GM23248 (cell line): ENCODE measurements at regions not wholly inside any gene's neighbourhood (a gene's known extent, or its start where the extent isn't known, plus 50 kb on each side); places are given as distances from the start of the nearest gene placed in this dataset.

Experiments used
- EZH2 ChIP-seq: fragments of 200-600 bp; sonication (generic); IDR thresholded peaks from 2 replicates; pipeline ENCODE4 v1.6.1; 2018; ENCODE audit warnings: antibody characterized with exemption, mild to moderate bottlenecking; ENCODE audit not compliant: insufficient read depth, poor library complexity, severe bottlenecking
- EZH2phosphoT487 ChIP-seq: fragments of 200-600 bp; sonication (generic); IDR thresholded peaks from 2 replicates; pipeline ENCODE4 v1.6.1; 2018; ENCODE audit warnings: antibody characterized with exemption, moderate library complexity, mild to moderate bottlenecking, low read depth; ENCODE audit not compliant: insufficient read depth

DNA sequence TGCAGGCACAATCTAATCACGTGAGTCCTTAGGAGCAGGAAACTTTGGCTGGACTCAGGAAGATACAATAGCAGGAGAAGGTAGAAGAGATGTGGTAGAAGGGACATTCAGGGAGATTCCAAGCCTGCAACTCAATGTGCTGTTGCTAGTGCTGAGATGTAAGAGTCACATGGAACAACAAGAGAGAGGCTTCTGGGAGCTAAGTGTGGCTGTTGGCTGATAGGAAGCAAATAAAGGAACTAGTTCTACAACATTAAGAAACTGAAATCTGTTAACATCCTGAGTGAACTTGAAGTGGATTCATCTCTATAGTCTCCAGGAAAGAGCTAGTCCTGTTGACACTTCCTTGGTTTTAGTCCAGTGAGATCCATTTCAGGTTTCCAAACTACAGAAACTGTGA, 1207.4 kb downstream of the ADGRL3 start:
- TF ChIP-seq EZH2 (no peak), EZH2phosphoT487 (no peak)
